Breast epithelium (tissue), 4 donors: ENCODE measurements at regions not wholly inside any gene's neighbourhood (a gene's known extent, or its start where the extent isn't known, plus 50 kb on each side); places are given as distances from the start of the nearest gene placed in this dataset.

ENCODE experiments used
- DNase-seq, 2 donors: peaks; one replicate each; pipeline ENCODE4 v3.0.0-alpha.2; 2019; ENCODE audit warnings: low spot score in 2 of 2
- H3K27ac ChIP-seq, 2 donors: fragments of 200-600 bp; sonication (generic) in 1 of 2; one replicate each; pipeline ENCODE4 v1.5.1; 2016 to 2019; ENCODE audit warnings: mild to moderate bottlenecking in 1 of 2
- H3K27me3 ChIP-seq, 2 donors: fragments of 200-600 bp; sonication (generic) in 1 of 2; one replicate each; pipeline versions ENCODE4 v1.5.1 to v1.6.0; 2017 to 2019; ENCODE audit warnings: control low read depth in 1 of 2, mild to moderate bottlenecking in 1 of 2
- H3K36me3 ChIP-seq: fragments of 200-600 bp; one replicate; pipeline ENCODE4 v1.5.1; 2019
- H3K4me1 ChIP-seq, 2 donors: fragments of 200-600 bp; sonication (generic); one replicate each; pipeline ENCODE4 v1.5.1; 2016 to 2019; ENCODE audit warnings: control low read depth in 1 of 2
- H3K4me3 ChIP-seq, 3 donors: fragments of 200-600 bp; sonication (generic); 1 replicate in 2 of 3; 2 replicates in 1 of 3; pipeline ENCODE4 v1.5.1; 2016 to 2019; ENCODE audit warnings: mild to moderate bottlenecking in 3 of 3, moderate library complexity in 2 of 3
- H3K9me3 ChIP-seq, 2 donors: fragments of 200-600 bp; sonication (generic) in 1 of 2; one replicate each; pipeline ENCODE4 v1.5.1; 2016 to 2019; ENCODE audit warnings: control low read depth in 1 of 2
- POLR2A ChIP-seq: fragments of 450-650 bp; IDR thresholded peaks from one replicate; pipeline ENCODE4 v1.6.1; 2016; ENCODE audit warnings: antibody characterized with exemption, mild to moderate bottlenecking, moderate library complexity
- POLR2AphosphoS5 ChIP-seq, 3 donors: sonication (generic); formaldehyde crosslinking; IDR thresholded peaks; one replicate each; pipeline ENCODE4 v1.6.1; 2017; ENCODE audit warnings: antibody characterized with exemption in 3 of 3
- intact Hi-C: fragments of 100-400 bp; cut with DNase I; formaldehyde crosslinking; loops from one replicate; pipeline ENCODE4 v1.15.1; 2023; ENCODE audit warnings: low total_unique reads
- TF ChIP-seq, protein P1 (sequence below), 3 donors: fragments of 450-650 bp; IDR thresholded peaks; one replicate each; pipeline ENCODE4 v1.5.1; 2016 to 2017; ENCODE audit warnings: antibody characterized with exemption in 3 of 3, mild to moderate bottlenecking in 3 of 3, moderate library complexity in 3 of 3

DNA sequence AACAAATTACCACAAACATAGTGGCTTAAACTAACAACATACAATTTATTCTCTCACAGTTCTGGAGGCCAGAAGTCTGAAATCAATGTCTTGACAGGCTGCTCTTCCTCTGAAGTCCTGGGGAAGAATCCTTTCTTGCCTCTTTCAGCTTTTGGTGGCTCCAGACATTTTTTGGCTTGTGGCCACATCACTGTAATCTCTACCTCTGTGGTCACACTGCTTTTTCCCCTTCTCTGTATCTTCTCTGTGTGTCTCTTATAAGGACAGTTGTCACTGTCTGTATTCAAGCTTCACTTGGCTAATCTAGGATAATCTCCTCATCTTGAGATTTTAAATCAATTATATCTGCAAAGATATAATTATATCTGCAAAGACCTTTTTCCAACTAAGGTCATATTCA is 80.3 kb upstream of the ABHD2 start:
- no peak for TF ChIP-seq POLR2A
- TF ChIP-seq POLR2AphosphoS5 (IDR thresholded peaks at IDR 0.05), result no peak
- TF ChIP-seq, protein P1, sequence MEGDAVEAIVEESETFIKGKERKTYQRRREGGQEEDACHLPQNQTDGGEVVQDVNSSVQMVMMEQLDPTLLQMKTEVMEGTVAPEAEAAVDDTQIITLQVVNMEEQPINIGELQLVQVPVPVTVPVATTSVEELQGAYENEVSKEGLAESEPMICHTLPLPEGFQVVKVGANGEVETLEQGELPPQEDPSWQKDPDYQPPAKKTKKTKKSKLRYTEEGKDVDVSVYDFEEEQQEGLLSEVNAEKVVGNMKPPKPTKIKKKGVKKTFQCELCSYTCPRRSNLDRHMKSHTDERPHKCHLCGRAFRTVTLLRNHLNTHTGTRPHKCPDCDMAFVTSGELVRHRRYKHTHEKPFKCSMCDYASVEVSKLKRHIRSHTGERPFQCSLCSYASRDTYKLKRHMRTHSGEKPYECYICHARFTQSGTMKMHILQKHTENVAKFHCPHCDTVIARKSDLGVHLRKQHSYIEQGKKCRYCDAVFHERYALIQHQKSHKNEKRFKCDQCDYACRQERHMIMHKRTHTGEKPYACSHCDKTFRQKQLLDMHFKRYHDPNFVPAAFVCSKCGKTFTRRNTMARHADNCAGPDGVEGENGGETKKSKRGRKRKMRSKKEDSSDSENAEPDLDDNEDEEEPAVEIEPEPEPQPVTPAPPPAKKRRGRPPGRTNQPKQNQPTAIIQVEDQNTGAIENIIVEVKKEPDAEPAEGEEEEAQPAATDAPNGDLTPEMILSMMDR (IDR thresholded peaks at IDR 0.05), result no peak
- Histone ChIP-seq H3K4me3 (no peak overlapping the region), H3K9me3 (no peaks in the 10 kb centered on the region), H3K27ac (no peak overlapping the region), H3K4me1 (no peaks in the 10 kb centered on the region), H3K36me3 (no peaks in the 10 kb centered on the region), H3K27me3 (no peaks in the 10 kb centered on the region)
- intact Hi-C loops, result no loop called here
- DNase-seq, result no peak

DNA sequence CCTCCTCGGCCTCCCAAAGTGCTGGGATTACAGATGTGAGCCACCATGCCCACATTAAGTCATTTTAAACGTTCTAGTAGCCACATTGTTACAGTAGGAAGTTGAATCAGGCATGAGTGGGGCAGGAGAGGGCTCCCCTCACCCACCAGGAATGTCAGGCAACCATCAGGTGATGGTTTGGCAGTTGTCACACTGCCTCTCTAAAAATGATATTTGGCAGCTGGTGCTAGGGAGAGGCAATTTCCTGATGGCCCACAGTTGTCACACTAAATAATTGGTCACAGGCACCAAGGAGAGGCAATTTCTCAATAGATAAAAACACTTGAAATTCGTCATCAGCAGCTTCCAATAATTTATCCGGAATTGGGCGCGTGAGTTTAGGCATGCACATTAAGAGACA is 79.2 kb upstream of the ABHD2 start:
- no peak for DNase-seq
- no peak overlapping the region for H3K27ac ChIP-seq
- H3K4me3 ChIP-seq, result no peak overlapping the region
- no peaks in the 10 kb centered on the region for H3K4me1 ChIP-seq
- no peaks in the 10 kb centered on the region for H3K36me3 ChIP-seq
- H3K27me3 ChIP-seq, result no peaks in the 10 kb centered on the region
- TF ChIP-seq POLR2A (no peak), POLR2AphosphoS5 (IDR thresholded peaks at IDR 0.05) (no peak)
- TF ChIP-seq, protein P1 (IDR thresholded peaks at IDR 0.05), result no peak
- H3K9me3 ChIP-seq, result no peaks in the 10 kb centered on the region
- intact Hi-C loops, result no loop called here

DNA sequence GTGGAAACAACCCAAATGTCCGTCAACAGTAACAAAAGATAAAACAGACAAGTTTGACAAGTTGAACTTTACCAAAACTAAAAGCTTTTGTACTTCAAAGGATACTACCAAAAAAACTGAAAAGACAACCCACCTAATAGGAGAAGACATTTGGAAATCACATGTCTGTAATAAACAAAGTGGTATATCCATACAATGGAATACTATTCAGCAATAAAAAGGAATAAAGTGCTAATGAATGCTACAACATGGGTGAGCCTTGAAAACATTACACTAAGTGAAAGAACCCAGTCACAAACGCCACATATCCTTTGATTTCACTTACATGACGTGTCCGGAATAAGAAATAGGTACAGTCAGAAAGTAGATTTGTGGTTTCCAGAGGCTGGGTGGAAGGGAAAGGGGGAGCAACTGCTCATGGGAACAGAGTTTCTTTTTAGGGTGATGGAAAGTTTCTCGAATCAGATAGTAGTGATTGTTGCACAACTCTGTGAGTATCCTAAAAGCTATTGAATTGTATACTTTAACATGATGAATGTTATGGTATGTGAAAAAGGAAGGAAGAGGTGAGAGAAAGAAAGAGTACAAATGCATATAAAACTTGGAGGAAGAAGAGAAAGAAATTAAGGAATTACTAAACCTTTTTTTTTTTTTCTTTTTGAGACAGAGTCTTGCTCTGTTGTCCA is 72.7 kb upstream of the ABHD2 start:
- Histone ChIP-seq H3K27ac (peak overlapping the region; percentile 49 to 85), H3K4me3 (no peak overlapping the region), H3K27me3 (no peaks in the 10 kb centered on the region), H3K9me3 (no peaks in the 10 kb centered on the region), H3K4me1 (no peaks in the 10 kb centered on the region), H3K36me3 (no peaks in the 10 kb centered on the region)
- intact Hi-C loops, result loop anchor here (5.0 kb wide), 1 partner anchor 108 kb away; no protein-coding TSS in a partner anchor
- no peak for TF ChIP-seq POLR2AphosphoS5 (IDR thresholded peaks at IDR 0.05)
- TF ChIP-seq POLR2A, result no peak
- TF ChIP-seq, protein P1 (IDR thresholded peaks at IDR 0.05), result no peak
- no peak for DNase-seq

DNA sequence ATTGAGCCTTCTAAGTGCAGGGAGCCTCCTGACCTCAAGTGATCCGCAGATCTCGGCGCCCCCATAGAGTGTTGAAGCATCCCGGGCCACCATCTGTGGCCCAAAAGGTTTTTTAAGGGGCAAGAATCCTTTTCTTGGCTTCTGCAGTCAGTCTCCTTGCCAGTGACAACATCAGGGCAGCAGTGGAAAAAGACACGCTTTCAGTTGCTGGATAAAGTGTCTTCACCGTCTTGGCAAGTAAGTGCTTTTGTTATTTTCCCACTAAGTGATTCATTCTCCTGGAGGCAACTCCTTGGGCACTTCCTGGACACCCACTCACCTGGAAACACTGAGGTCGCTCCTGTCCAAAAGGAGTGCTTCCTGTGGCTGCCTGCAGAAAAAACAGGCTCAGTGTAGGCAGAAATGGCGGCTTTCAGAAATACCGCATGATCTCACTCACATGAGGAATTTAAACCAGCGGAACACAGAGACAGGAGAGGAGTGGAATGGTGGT is 71.7 kb upstream of the ABHD2 start:
- peak in 1 of 2 donors; percentile 86 for DNase-seq
- no peaks in the 10 kb centered on the region for H3K4me1 ChIP-seq
- peak in 2 of 3 donors; percentile 42 to 50 for TF ChIP-seq POLR2AphosphoS5 (IDR thresholded peaks at IDR 0.05)
- TF ChIP-seq, protein P1 (IDR thresholded peaks at IDR 0.05), result no peak

DNA sequence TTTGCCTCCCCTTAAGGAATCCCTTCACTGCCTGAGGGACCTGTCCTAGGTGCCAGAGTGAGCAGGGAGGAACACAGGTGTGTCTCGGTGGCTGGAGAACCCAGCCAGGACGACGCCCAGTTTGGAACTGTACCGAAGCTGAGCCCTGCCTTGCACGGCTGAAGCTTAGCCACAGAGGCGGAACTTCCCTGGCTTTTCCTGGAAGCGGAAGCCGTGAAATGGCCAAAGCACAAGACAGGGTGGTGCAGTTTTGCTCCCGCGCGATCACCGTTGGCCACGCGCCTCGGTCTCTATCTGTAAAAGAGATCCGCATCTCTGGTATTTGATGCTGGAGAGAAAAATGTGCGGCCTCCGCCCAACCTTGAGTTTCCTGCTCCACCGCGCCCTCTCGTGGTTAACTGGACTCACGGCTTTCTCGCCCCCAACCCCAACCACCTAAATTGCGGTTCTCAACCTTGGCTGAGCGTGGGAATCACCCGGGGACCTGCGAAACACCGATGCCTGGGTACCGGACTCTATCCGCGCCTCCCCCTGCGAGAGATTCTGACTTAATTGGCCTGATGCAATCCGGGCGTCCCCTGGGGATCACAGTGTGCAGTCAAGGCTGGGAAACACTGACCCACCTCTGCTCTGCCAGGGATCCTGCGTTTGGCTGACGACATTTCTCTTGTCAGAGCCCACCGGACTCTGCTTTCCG is 70.7 kb upstream of the ABHD2 start:
- TF ChIP-seq POLR2AphosphoS5 (IDR thresholded peaks at IDR 0.05) (peak; percentile 18 to 57 (median 30)), POLR2A (no peak)
- TF ChIP-seq, protein P1 (IDR thresholded peaks at IDR 0.05), result peak; percentile 62 to 73 (median 71)
- Histone ChIP-seq H3K27ac (peak overlapping the region; percentile 85 to 89), H3K4me1 (no peaks in the 10 kb centered on the region), H3K9me3 (no peaks in the 10 kb centered on the region), H3K27me3 (no peaks in the 10 kb centered on the region), H3K36me3 (no peaks in the 10 kb centered on the region), H3K4me3 (peak overlapping the region in 2 of 3 donors; percentile 30 to 63)
- DNase-seq, result peak; percentile 73 to 79
- intact Hi-C loops, result loop anchor here (5.0 kb wide), 1 partner anchor 110 kb away; no protein-coding TSS in a partner anchor

More for the DNA sequence above, 71.7 kb upstream of the ABHD2 start:
- Histone ChIP-seq H3K27me3 (no peaks in the 10 kb centered on the region), H3K4me3 (peak overlapping the region in 2 of 3 donors; percentile 30 to 63), H3K36me3 (no peaks in the 10 kb centered on the region), H3K27ac (peak overlapping the region; percentile 85 to 89), H3K9me3 (no peaks in the 10 kb centered on the region)
- intact Hi-C loops, result loop anchor here (5.0 kb wide), 1 partner anchor 109 kb away; no protein-coding TSS in a partner anchor
